ENCODE measurements at regions not wholly inside any gene's neighbourhood (a gene's known extent, or its start where the extent isn't known, plus 50 kb on each side); places are given as distances from the start of the nearest gene placed in this dataset.

DNA sequence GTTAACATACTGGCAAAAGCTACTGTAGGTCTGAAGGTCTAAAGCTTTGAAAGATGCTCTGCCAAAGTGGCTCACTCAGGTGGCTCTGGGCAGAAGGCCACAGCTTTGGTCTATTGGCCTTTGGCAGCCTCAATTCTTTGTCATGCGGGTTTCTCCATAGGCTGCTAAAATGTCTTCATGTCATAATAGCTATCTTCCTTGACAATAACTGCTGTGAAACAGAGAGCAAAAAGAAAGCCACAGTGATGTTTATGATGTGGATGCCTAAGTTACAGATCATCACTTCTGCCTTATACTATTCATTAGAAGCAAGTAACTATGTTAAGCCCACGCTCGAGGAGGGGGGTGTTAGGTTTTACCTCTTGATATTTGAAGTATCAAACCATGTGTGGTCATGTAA lies 906.1 kb upstream of the CDH9 start:
- intact Hi-C loops (cut with DNase I, micrococcal nuclease) = no loop called here
- ATAC-seq (no peak), DNase-seq (no peak)
- Mint-ChIP-seq H3K36me3 (ENCODE audit: low read depth) (no peaks in the 10 kb centered on the region), H3K9me3 (ENCODE audit: low read depth) (peaks cover 9% of the 10 kb centered on the region), H3K4me1 (no peaks in the 10 kb centered on the region), H3K4me3 (no peak overlapping the region), H3K27ac (no peak overlapping the region), H3K27me3 (no peaks in the 10 kb centered on the region)
- POLR2A ChIA-PET = no interaction called here
- CTCF ChIA-PET = no interaction called here

- H3K4me1 Mint-ChIP-seq = no peaks in the 10 kb centered on the region
- peaks cover 9% of the 10 kb centered on the region for H3K9me3 Mint-ChIP-seq (ENCODE audit: low read depth)
- POLR2A ChIA-PET = no interaction called here
- H3K27ac Mint-ChIP-seq = no peak overlapping the region
- intact Hi-C loops (cut with DNase I, micrococcal nuclease) = no loop called here
- DNase-seq (no peak), ATAC-seq (no peak)
- no peaks in the 10 kb centered on the region for H3K27me3 Mint-ChIP-seq
- no peak overlapping the region for H3K4me3 Mint-ChIP-seq
- no peaks in the 10 kb centered on the region for H3K36me3 Mint-ChIP-seq (ENCODE audit: low read depth)
- CTCF ChIA-PET = no interaction called here
Observed at GRCh38 chr5:27938989-27939388, 900.6 kb upstream of the CDH9 start.

DNA sequence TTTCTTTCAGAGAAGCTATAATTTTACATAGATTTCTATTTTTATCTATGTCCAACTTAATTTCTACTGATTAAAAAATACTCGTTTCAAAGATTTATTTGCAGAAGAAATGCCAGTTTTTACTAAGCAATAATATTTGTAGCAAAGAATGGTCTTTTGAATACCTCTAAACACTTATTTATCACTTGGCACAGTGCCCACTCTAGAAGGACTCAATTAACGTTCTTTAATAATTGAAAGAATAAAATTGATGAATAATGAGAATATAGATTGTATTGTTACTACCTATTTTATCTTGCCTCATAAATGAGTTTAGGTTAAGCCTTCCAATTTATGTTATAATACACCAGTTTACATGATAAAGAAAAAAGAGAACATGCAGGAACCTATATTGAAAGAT lies 889.7 kb upstream of the CDH9 start:
- no peaks in the 10 kb centered on the region for H3K36me3 Mint-ChIP-seq (ENCODE audit: low read depth)
- peaks cover 9% of the 10 kb centered on the region for H3K9me3 Mint-ChIP-seq (ENCODE audit: low read depth)
- no peaks in the 10 kb centered on the region for H3K4me1 Mint-ChIP-seq
- ATAC-seq = no peak
- H3K27ac Mint-ChIP-seq = no peak overlapping the region
- intact Hi-C loops (cut with DNase I, micrococcal nuclease) = no loop called here
- DNase-seq = no peak
- H3K27me3 Mint-ChIP-seq = no peaks in the 10 kb centered on the region
- ChIA-PET POLR2A (no interaction called here), CTCF (interaction anchor here (0.8 kb wide), 1 partner anchor 9 kb away, joined by 3 read pairs; no protein-coding TSS in a partner anchor)
- H3K4me3 Mint-ChIP-seq = no peak overlapping the region

DNA sequence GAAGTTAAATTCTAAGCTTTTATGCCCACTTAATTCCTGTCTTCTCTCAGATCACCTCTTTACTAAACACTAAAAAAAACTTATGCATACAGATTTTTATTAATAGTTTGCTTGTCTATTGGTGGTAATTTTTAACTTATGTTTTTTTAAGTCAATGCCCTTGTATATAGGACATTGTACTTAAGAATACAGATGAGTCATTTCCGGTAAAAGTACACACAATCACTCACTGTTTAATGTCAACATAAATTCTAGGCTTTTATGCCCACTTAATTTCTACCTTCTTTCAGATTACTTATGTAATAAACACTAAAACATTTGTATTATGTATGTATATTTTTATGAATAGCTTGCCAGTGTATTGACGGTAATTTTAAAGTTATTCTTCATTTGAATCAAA lies 872.8 kb upstream of the CDH9 start:
- intact Hi-C loops (cut with DNase I, micrococcal nuclease) = no loop called here
- no peak overlapping the region for H3K4me3 Mint-ChIP-seq
- no peaks in the 10 kb centered on the region for H3K27me3 Mint-ChIP-seq
- H3K36me3 Mint-ChIP-seq (ENCODE audit: low read depth) = no peaks in the 10 kb centered on the region
- DNase-seq (no peak), ATAC-seq (no peak)
- H3K27ac Mint-ChIP-seq = no peak overlapping the region
- ChIA-PET POLR2A (no interaction called here), CTCF (no interaction called here)
- H3K4me1 Mint-ChIP-seq = no peaks in the 10 kb centered on the region
- peaks cover 19% of the 10 kb centered on the region for H3K9me3 Mint-ChIP-seq (ENCODE audit: low read depth)

DNA sequence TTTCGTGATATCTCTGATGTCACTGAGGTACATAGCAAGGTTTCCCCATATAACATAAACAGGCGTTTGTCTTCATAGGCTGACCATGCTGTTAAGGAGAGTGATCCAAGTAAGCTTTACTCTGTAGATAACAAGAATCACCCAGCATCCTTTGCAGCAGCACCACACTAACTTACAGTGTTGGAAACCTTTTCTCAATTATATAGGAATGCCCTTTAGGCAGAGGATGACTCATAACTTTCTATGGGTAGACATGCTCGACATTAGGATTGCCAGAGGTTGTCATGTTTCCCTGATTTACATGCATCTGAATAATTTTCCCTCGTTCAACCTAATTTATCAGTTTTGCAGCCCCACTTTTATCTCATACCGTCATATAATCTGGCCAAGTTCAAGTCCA lies 870.0 kb upstream of the CDH9 start:
- DNase-seq (no peak), ATAC-seq (no peak)
- no peak overlapping the region for H3K27ac Mint-ChIP-seq
- intact Hi-C loops (cut with DNase I, micrococcal nuclease) = no loop called here
- no peaks in the 10 kb centered on the region for H3K4me1 Mint-ChIP-seq
- no peak overlapping the region for H3K4me3 Mint-ChIP-seq
- ChIA-PET CTCF (no interaction called here), POLR2A (no interaction called here)
- no peaks in the 10 kb centered on the region for H3K36me3 Mint-ChIP-seq (ENCODE audit: low read depth)
- peaks cover 13% of the 10 kb centered on the region for H3K9me3 Mint-ChIP-seq (ENCODE audit: low read depth)
- H3K27me3 Mint-ChIP-seq = no peaks in the 10 kb centered on the region

DNA sequence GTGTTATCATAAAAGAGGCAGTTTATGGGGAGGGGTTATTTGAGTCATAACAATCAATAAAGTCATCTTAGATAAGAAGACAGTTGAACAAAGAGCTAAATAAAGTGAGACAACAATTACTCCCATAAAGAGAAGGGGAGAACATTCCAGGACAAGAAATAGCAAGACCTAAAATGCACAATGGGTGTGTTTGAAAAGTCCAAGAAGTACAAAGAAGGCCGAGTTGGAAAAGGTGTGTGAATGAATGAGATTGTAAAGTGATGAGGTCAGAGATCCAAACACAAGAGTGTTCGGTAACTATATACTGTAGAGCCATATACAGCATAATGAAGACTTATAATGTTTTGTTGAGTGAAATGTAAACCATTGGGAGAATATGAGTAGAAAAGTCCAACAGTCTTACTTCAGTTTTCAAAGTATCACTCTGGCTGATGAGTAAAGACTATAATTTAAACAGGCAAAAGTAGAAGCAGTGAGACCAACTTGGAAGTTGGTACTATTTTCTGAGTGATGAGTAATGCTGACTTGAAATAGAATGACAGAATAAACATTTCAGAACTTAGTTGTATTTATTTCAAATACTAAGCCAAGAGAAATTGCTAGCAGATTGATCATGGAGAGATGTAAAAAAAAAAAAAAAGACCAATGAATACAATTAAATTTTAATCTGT lies 868.7 kb upstream of the CDH9 start:
- no peak overlapping the region for H3K4me3 Mint-ChIP-seq
- POLR2A ChIA-PET = no interaction called here

GRCh38 chr5:27906481-27906880 lies 868.1 kb upstream of the CDH9 start:
- Mint-ChIP-seq H3K27ac (no peak overlapping the region), H3K27me3 (no peaks in the 10 kb centered on the region), H3K36me3 (ENCODE audit: low read depth) (no peaks in the 10 kb centered on the region), H3K9me3 (ENCODE audit: low read depth) (peaks cover 19% of the 10 kb centered on the region), H3K4me1 (no peaks in the 10 kb centered on the region), H3K4me3 (no peak overlapping the region)
- ChIA-PET POLR2A (no interaction called here), CTCF (no interaction called here)
- no peak for ATAC-seq
- DNase-seq = no peak
- intact Hi-C loops (cut with DNase I, micrococcal nuclease) = no loop called here

More for the DNA sequence above, 868.7 kb upstream of the CDH9 start:
- H3K27ac Mint-ChIP-seq = no peak overlapping the region
- DNase-seq (no peak), ATAC-seq (no peak)
- H3K36me3 Mint-ChIP-seq (ENCODE audit: low read depth) = no peaks in the 10 kb centered on the region
- peaks cover 16% of the 10 kb centered on the region for H3K9me3 Mint-ChIP-seq (ENCODE audit: low read depth)
- intact Hi-C loops (cut with DNase I, micrococcal nuclease) = no loop called here
- H3K27me3 Mint-ChIP-seq = no peaks in the 10 kb centered on the region
- CTCF ChIA-PET = no interaction called here
- H3K4me1 Mint-ChIP-seq = no peaks in the 10 kb centered on the region

- Mint-ChIP-seq H3K36me3 (ENCODE audit: low read depth) (no peaks in the 10 kb centered on the region), H3K9me3 (ENCODE audit: low read depth) (peaks cover 16% of the 10 kb centered on the region), H3K27me3 (no peaks in the 10 kb centered on the region), H3K4me1 (no peaks in the 10 kb centered on the region), H3K27ac (no peak overlapping the region), H3K4me3 (no peak overlapping the region)
- ChIA-PET CTCF (no interaction called here), POLR2A (no interaction called here)
- intact Hi-C loops (cut with DNase I, micrococcal nuclease) = no loop called here
- no peak for DNase-seq
- no peak for ATAC-seq
Observed at GRCh38 chr5:27900761-27901160, 862.4 kb upstream of the CDH9 start.

- ATAC-seq (no peak), DNase-seq (no peak)
- intact Hi-C loops (cut with DNase I, micrococcal nuclease) = no loop called here
- Mint-ChIP-seq H3K36me3 (ENCODE audit: low read depth) (no peaks in the 10 kb centered on the region), H3K4me3 (no peak overlapping the region), H3K9me3 (ENCODE audit: low read depth) (peaks cover 33% of the 10 kb centered on the region), H3K27me3 (no peaks in the 10 kb centered on the region), H3K4me1 (no peaks in the 10 kb centered on the region), H3K27ac (no peak overlapping the region)
- CTCF ChIA-PET = no interaction called here
- POLR2A ChIA-PET = no interaction called here
Observed at GRCh38 chr5:27876071-27876470, 837.7 kb upstream of the CDH9 start.

DNA sequence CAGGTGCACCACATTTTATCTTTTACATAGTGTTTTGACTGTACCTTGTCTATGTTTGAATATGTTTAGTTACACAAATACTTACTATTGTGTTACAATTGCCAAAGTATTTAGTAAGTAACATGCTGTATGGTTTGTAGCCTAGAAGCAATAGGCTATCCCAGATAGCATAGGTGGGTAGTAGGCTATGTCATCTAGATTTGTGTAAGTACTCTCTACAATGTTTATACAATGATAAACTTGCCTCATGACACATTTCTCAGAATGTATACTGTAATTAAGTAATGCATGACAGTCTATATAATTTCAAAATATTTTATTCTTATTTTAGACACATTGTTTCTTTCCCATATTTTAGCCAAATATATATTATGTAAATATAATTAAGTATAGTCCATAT lies 836.8 kb upstream of the CDH9 start:
- no peak overlapping the region for H3K27ac Mint-ChIP-seq
- intact Hi-C loops (cut with DNase I, micrococcal nuclease) = no loop called here
- H3K4me3 Mint-ChIP-seq = no peak overlapping the region
- no peak for DNase-seq
- ATAC-seq = no peak
- no peaks in the 10 kb centered on the region for H3K27me3 Mint-ChIP-seq
- POLR2A ChIA-PET = no interaction called here
- CTCF ChIA-PET = no interaction called here
- peaks cover 30% of the 10 kb centered on the region for H3K9me3 Mint-ChIP-seq (ENCODE audit: low read depth)
- no peaks in the 10 kb centered on the region for H3K4me1 Mint-ChIP-seq
- no peaks in the 10 kb centered on the region for H3K36me3 Mint-ChIP-seq (ENCODE audit: low read depth)

DNA sequence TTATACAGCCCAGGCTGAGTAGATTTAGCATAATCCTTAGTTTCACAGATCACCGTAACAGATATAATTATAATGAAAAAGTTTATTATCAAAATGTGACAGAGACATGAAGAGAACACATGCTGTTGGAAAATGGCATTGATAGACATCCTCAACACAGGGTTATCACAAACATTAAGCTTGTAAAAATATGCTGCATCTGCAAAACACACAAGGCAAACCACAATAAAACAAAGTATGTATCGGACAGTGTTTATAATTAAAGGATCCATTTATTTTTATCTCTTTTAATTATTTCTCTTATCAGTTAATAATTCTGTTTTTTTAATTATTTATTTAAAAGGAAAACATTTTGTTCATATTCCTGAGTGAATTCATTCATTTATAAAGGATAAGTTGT lies 829.9 kb upstream of the CDH9 start:
- Mint-ChIP-seq H3K4me3 (no peak overlapping the region), H3K27me3 (no peaks in the 10 kb centered on the region), H3K9me3 (ENCODE audit: low read depth) (peaks cover 21% of the 10 kb centered on the region), H3K36me3 (ENCODE audit: low read depth) (no peaks in the 10 kb centered on the region), H3K27ac (no peak overlapping the region), H3K4me1 (no peaks in the 10 kb centered on the region)
- CTCF ChIA-PET = no interaction called here
- ATAC-seq = no peak
- POLR2A ChIA-PET = no interaction called here
- intact Hi-C loops (cut with DNase I, micrococcal nuclease) = no loop called here
- DNase-seq = no peak

DNA sequence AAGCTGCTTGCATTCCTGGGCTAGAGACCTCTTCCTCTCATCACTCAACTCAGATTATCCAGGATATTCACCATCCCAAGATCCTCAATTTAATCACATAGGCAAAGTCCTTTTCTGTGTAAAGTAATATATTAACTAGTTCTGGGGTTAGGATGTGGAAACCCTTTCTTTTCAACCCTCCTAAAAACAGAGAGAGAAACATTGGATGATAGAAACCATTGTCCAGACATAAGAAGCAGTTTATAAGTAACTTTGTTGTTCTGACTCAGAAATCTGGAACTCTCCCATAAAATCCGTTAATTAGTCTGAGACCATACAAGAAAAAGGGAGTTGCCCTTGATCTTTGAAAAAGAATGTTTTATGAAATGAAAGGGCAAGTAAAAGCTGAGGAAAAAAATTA lies 817.1 kb upstream of the CDH9 start:
- Mint-ChIP-seq H3K4me1 (no peaks in the 10 kb centered on the region), H3K27me3 (no peaks in the 10 kb centered on the region), H3K36me3 (ENCODE audit: low read depth) (no peaks in the 10 kb centered on the region), H3K9me3 (ENCODE audit: low read depth) (peaks cover 25% of the 10 kb centered on the region), H3K4me3 (no peak overlapping the region), H3K27ac (no peak overlapping the region)
- no peak for DNase-seq
- ChIA-PET POLR2A (no interaction called here), CTCF (no interaction called here)
- ATAC-seq = no peak
- intact Hi-C loops (cut with DNase I, micrococcal nuclease) = no loop called here

- no peak overlapping the region for H3K27ac Mint-ChIP-seq
- ATAC-seq = no peak
- intact Hi-C loops (cut with DNase I, micrococcal nuclease) = no loop called here
- H3K4me1 Mint-ChIP-seq = no peaks in the 10 kb centered on the region
- H3K4me3 Mint-ChIP-seq = no peak overlapping the region
- no peaks in the 10 kb centered on the region for H3K27me3 Mint-ChIP-seq
- peaks cover 24% of the 10 kb centered on the region for H3K9me3 Mint-ChIP-seq (ENCODE audit: low read depth)
- no peak for DNase-seq
- CTCF ChIA-PET = interaction anchor here (0.5 kb wide), 1 partner anchor 192 kb away, joined by 5 read pairs; no protein-coding TSS in a partner anchor
- POLR2A ChIA-PET = no interaction called here
- no peaks in the 10 kb centered on the region for H3K36me3 Mint-ChIP-seq (ENCODE audit: low read depth)
Observed at GRCh38 chr5:27854243-27854852, 816.0 kb upstream of the CDH9 start.

Data from activated CD4-positive, alpha-beta T cell treated with anti-CD3 and anti-CD28 coated beads for 36 hours (primary cell).